SK-N-SH (cell line): ENCODE measurements at regions not wholly inside any gene's neighbourhood (a gene's known extent, or its start where the extent isn't known, plus 50 kb on each side); places are given as distances from the start of the nearest gene placed in this dataset.

Experiments used
- CTCF ChIA-PET: fragments of 300-600, 350-600 bp; formaldehyde crosslinking; extraction: SDS; loops from one replicate; lab custom pipeline; 2021; lab: Yijun Ruan, JAX
- POLR2A ChIA-PET: fragments of 350-600 bp; sonication (Branson Sonifier 250); formaldehyde crosslinking; extraction: SDS; loops from one replicate; lab custom pipeline; 2020; ENCODE audit warnings: antibody characterized with exemption, inconsistent platforms; lab: Yijun Ruan, JAX
- DNase-seq: peaks from one replicate; pipeline ENCODE4 v3.0.0; 2012
- H2AFZ ChIP-seq: fragments of 200-600 bp; sonication (generic); 2 replicates; pipeline ENCODE4 v1.8.1; 2016; ENCODE audit warnings: antibody characterized with exemption, mild to moderate bottlenecking, low read depth
- H3F3A ChIP-seq: fragments of 200-600 bp; sonication (generic); replicated peaks from 2 replicates; pipeline ENCODE3; 2016; ENCODE audit warnings: antibody characterized with exemption, mild to moderate bottlenecking; ENCODE audit not compliant: insufficient read depth
- H3K27ac ChIP-seq, 2 experiments: fragments of 200-500 bp in 1 of 2; fragments of 200-600 bp in 1 of 2; sonication (Bioruptor generic) in 1 of 2; sonication (generic), shearing (Covaris generic) in 1 of 2; 2 replicates each; pipeline versions ENCODE4 v1.5.1 to v1.6.1; 2014 to 2016; ENCODE audit warnings: low read depth in 2 of 2, inconsistent platforms in 1 of 2, low read length in 1 of 2, mild to moderate bottlenecking in 1 of 2, mixed read lengths in 1 of 2
- H3K27me3 ChIP-seq: fragments of 200-600 bp; sonication (generic), shearing (Covaris generic); 2 replicates; pipeline ENCODE4 v1.6.1; 2016; ENCODE audit warnings: mixed run types; ENCODE audit not compliant: insufficient read depth
- H3K36me3 ChIP-seq, 2 experiments: fragments of 200-500 bp in 1 of 2; fragments of 200-600 bp in 1 of 2; sonication (Bioruptor generic) in 1 of 2; sonication (generic) in 1 of 2; replicated peaks in 1 of 2; 2 replicates each; pipeline versions ENCODE3 to v1.5.1; 2014 to 2016; ENCODE audit warnings: low read length in 1 of 2, mild to moderate bottlenecking in 1 of 2; ENCODE audit not compliant: insufficient read depth in 2 of 2, control insufficient read depth in 1 of 2
- H3K4me1 ChIP-seq, 2 experiments: fragments of 200-500 bp in 1 of 2; fragments of 200-600 bp in 1 of 2; sonication (Bioruptor generic) in 1 of 2; sonication (generic), shearing (Covaris generic) in 1 of 2; 2 replicates each; pipeline versions ENCODE4 v1.5.1 to v1.6.1; 2014 to 2016; ENCODE audit warnings: low read depth in 1 of 2, low read length in 1 of 2, mixed run types in 1 of 2; ENCODE audit not compliant: insufficient read depth in 2 of 2, control insufficient read depth in 1 of 2
- H3K4me2 ChIP-seq: fragments of 200-600 bp; sonication (generic), shearing (Covaris generic); 2 replicates; pipeline ENCODE4 v1.6.1; 2017; ENCODE audit warnings: mixed run types
- H3K4me3 ChIP-seq, 2 experiments: fragments of 200-500 bp in 1 of 2; fragments of 200-600 bp in 1 of 2; sonication (Bioruptor generic) in 1 of 2; sonication (generic), shearing (Covaris generic) in 1 of 2; 2 replicates each; pipeline versions ENCODE4 v1.5.1 to v1.8.1; 2014 to 2016; ENCODE audit warnings: low read depth in 2 of 2, inconsistent platforms in 1 of 2, low read length in 1 of 2, mild to moderate bottlenecking in 1 of 2, mixed read lengths in 1 of 2, moderate library complexity in 1 of 2
- H3K79me2 ChIP-seq: fragments of 200-600 bp; sonication (generic); 2 replicates; pipeline ENCODE4 v1.8.1; 2017; ENCODE audit warnings: mild to moderate bottlenecking; ENCODE audit not compliant: insufficient read depth
- H3K9ac ChIP-seq: fragments of 200-600 bp; sonication (generic); 2 replicates; pipeline ENCODE4 v1.6.1; 2017; ENCODE audit warnings: mixed run types
- H3K9me2 ChIP-seq: fragments of 200-600 bp; sonication (generic); 2 replicates; pipeline ENCODE4 v1.6.1; 2017; ENCODE audit warnings: mixed run types
- H3K9me3 ChIP-seq: fragments of 200-600 bp; sonication (generic); 2 replicates; pipeline ENCODE4 v1.6.1; 2017; ENCODE audit warnings: mixed run types, mild to moderate bottlenecking, moderate library complexity
- H4K20me1 ChIP-seq: fragments of 200-600 bp; sonication (generic); 2 replicates; pipeline ENCODE4 v1.6.1; 2017; ENCODE audit warnings: mild to moderate bottlenecking, mixed run types; ENCODE audit not compliant: insufficient read depth
- CHD2 ChIP-seq: fragments of 150-350 bp; IDR thresholded peaks from 2 replicates; pipeline ENCODE4 v1.6.1; 2018; ENCODE audit warnings: low read length; ENCODE audit not compliant: partially characterized antibody
- EP300 ChIP-seq, 2 experiments: IDR thresholded peaks; 2 replicates each; pipeline versions ENCODE4 v1.4.0 to v1.6.1; 2012; ENCODE audit warnings: borderline replicate concordance in 1 of 2, low read depth in 1 of 2, low read length in 1 of 2
- EZH2phosphoT487 ChIP-seq: fragments of 200-600 bp; sonication (generic); IDR thresholded peaks from 2 replicates; pipeline ENCODE4 v1.6.1; 2017; ENCODE audit warnings: low read depth, mixed run types, mild to moderate bottlenecking, antibody characterized with exemption, moderate library complexity, borderline replicate concordance
- FOXJ3 ChIP-seq: sonication (generic); formaldehyde crosslinking; IDR thresholded peaks from 2 replicates; pipeline ENCODE4 v1.5.1; 2020; ENCODE audit warnings: mild to moderate bottlenecking, missing genetic modification reagents
- FOXM1 ChIP-seq: IDR thresholded peaks from 2 replicates; pipeline ENCODE4 v1.4.0; 2012; ENCODE audit warnings: low read depth, mild to moderate bottlenecking
- GABPA ChIP-seq: IDR thresholded peaks from 2 replicates; pipeline ENCODE4 v1.4.0; 2012; ENCODE audit warnings: low read depth, mild to moderate bottlenecking
- GATA2 ChIP-seq: sonication (generic); formaldehyde crosslinking; IDR thresholded peaks from 2 replicates; pipeline ENCODE4 v1.5.0; 2020; ENCODE audit warnings: mild to moderate bottlenecking, missing genetic modification reagents
- JUND ChIP-seq: IDR thresholded peaks from 2 replicates; pipeline ENCODE4 v1.4.0; 2012
- MEF2A ChIP-seq: IDR thresholded peaks from 2 replicates; pipeline ENCODE4 v1.4.0; 2012; ENCODE audit warnings: low read depth, borderline replicate concordance
- MXI1 ChIP-seq: IDR thresholded peaks from 2 replicates; pipeline ENCODE4 v1.6.1; 2012; ENCODE audit warnings: mild to moderate bottlenecking, low read depth, low read length, improper control_type of control experiment
- NRF1 ChIP-seq: IDR thresholded peaks from 2 replicates; pipeline ENCODE4 v1.6.1; 2012; ENCODE audit warnings: low read depth, mild to moderate bottlenecking, low read length
- POLR2AphosphoS5 ChIP-seq: IDR thresholded peaks from 2 replicates; pipeline ENCODE4 v1.6.1; 2012; ENCODE audit warnings: low read depth, low read length
- RCOR1 ChIP-seq: fragments of 150-350 bp; IDR thresholded peaks from 2 replicates; pipeline ENCODE4 v1.6.1; 2017; ENCODE audit warnings: antibody characterized with exemption, low read length
- TAF1 ChIP-seq: IDR thresholded peaks from 2 replicates; pipeline ENCODE4 v1.6.1; 2012; ENCODE audit warnings: low read depth, mild to moderate bottlenecking, low read length, moderate library complexity, borderline replicate concordance
- TEAD4 ChIP-seq: IDR thresholded peaks from 2 replicates; pipeline ENCODE4 v1.4.0; 2012; ENCODE audit warnings: mild to moderate bottlenecking, borderline replicate concordance; ENCODE audit not compliant: insufficient read depth
- YY1 ChIP-seq: IDR thresholded peaks from 2 replicates; pipeline ENCODE4 v1.4.0; 2012; ENCODE audit warnings: low read depth, mild to moderate bottlenecking
- WGBS: methylation state at CpG from one replicate; pipeline ENCODE4 v1.1.6; 2017; ENCODE audit warnings: low lambda C conversion rate; 5-methylcytosine and 5-hydroxymethylcytosine counted together
- TF ChIP-seq, protein P1 (sequence below): fragments of 150-350 bp; IDR thresholded peaks from 2 replicates; pipeline ENCODE4 v1.6.1; 2016; ENCODE audit warnings: mild to moderate bottlenecking, low read depth, low read length
- TF ChIP-seq, protein P2 (sequence below): IDR thresholded peaks from 2 replicates; pipeline ENCODE4 v1.6.1; 2012; ENCODE audit warnings: mild to moderate bottlenecking, low read depth, low read length, moderate library complexity
- TF ChIP-seq, protein P3 (sequence below): fragments of 150-350 bp; IDR thresholded peaks from 2 replicates; pipeline ENCODE4 v1.6.1; 2017; ENCODE audit warnings: antibody characterized with exemption, low read length, low read depth, borderline replicate concordance

DNA sequence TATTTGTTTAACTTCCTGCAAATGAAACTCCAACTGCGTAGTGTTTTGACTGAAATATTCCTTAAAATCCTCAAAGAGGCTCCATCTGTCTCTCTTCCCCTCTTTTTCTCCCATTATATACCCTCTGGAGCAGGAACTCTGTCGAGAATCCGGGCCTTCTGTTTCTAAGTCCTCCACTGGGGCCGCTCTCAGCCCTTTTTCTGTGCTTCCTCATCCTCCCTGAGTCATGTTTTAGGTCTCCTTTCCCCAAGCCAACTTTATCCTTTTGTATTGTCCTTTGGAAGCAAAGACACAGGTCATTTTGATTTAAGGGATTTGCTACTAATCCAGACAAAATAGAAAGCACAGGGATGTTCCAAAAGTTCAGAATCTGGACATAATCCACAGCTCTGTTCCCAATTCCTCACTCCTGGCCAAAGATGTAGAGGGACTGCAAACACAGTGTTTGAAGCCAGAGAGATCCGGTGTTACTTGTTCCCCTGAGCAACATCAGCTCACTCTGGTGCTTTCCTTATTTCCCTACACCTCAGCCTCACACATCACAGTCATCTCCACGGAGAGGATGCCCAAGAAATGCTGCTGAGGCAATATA lies 131.0 kb upstream of the KLF3 start:
- H3K9me3 ChIP-seq = no peaks in the 10 kb centered on the region
- no peaks in the 10 kb centered on the region for H3K36me3 ChIP-seq
- no peaks in the 10 kb centered on the region for H3F3A ChIP-seq
- no peaks in the 10 kb centered on the region for H3K79me2 ChIP-seq
- no peak overlapping the region for H2AFZ ChIP-seq
- no peak for DNase-seq
- H3K9ac ChIP-seq = no peak overlapping the region
- H3K27me3 ChIP-seq = no peaks in the 10 kb centered on the region; the same call in 1 of the 2 replicates
- H3K4me1 ChIP-seq = no peaks in the 10 kb centered on the region
- TF ChIP-seq EZH2phosphoT487 (no peak), FOXM1 (no peak), CHD2 (no peak), TAF1 (no peak), YY1 (no peak), MXI1 (no peak), RCOR1 (no peak), POLR2AphosphoS5 (no peak), NRF1 (no peak), GATA2 (CRISPR knock-in tag) (no peak)
- TF ChIP-seq, protein P1, sequence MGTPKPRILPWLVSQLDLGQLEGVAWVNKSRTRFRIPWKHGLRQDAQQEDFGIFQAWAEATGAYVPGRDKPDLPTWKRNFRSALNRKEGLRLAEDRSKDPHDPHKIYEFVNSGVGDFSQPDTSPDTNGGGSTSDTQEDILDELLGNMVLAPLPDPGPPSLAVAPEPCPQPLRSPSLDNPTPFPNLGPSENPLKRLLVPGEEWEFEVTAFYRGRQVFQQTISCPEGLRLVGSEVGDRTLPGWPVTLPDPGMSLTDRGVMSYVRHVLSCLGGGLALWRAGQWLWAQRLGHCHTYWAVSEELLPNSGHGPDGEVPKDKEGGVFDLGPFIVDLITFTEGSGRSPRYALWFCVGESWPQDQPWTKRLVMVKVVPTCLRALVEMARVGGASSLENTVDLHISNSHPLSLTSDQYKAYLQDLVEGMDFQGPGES = no peak
- TF ChIP-seq, all 33 proteins: peak for 0
- no peaks in the 10 kb centered on the region for H4K20me1 ChIP-seq
- no peaks in the 10 kb centered on the region for H3K9me2 ChIP-seq
- H3K27ac ChIP-seq = no peak overlapping the region
- H3K4me2 ChIP-seq = no peak overlapping the region
- WGBS = 46% methylated on average over 6 of the region's 6 CpGs
- POLR2A ChIA-PET = no interaction called here
- no peak overlapping the region for H3K4me3 ChIP-seq
- CTCF ChIA-PET = no interaction called here

DNA sequence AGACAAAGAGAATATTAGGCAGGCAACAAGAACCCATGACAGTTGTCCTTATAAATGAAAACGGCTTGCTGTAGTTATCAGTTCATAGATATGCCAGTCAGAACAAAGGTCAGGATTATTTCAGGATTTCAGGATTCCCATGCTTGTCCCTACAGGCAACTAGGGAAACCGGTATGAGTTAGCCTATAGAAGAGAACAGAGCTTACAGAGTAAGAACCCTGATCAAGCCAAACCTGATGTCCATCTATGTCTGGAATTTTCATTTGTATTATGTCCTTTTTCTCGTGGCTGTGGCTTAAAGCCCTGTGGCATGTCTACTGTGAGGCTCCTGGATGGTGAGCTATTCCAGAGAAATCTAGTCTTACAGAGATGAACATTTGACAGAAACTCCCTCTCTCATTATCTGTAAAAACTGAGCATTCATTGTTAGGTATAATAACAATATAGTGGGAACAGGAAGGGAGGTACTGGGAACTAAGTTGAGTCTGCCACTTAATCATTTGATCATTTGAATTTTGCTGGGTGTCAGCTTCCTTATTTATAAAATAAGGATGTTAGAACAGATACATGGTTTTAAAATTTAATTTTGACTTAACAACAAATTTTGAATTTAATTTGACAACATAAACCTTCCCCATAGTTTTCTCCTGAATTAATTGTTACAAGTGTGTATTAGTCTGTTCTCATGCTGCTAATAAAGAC lies 129.5 kb upstream of the KLF3 start:
- H3K79me2 ChIP-seq = no peaks in the 10 kb centered on the region
- WGBS = 21% methylated on average over 3 of the region's 3 CpGs
- no peaks in the 10 kb centered on the region for H3K4me1 ChIP-seq
- no peaks in the 10 kb centered on the region for H3K36me3 ChIP-seq
- POLR2A ChIA-PET = no interaction called here
- H3F3A ChIP-seq = no peaks in the 10 kb centered on the region
- no peaks in the 10 kb centered on the region for H3K9me2 ChIP-seq
- DNase-seq = no peak
- no peak overlapping the region for H3K27ac ChIP-seq
- CTCF ChIA-PET = interaction anchor here (0.6 to 1.0 kb wide), 2 partner anchors 14 to 215 kb away, joined by 3 read pairs; no protein-coding TSS in a partner anchor
- no peak overlapping the region for H3K4me3 ChIP-seq
- H3K27me3 ChIP-seq = no peaks in the 10 kb centered on the region; the same call in 1 of the 2 replicates
- H2AFZ ChIP-seq = no peak overlapping the region
- H3K9ac ChIP-seq = no peak overlapping the region
- no peaks in the 10 kb centered on the region for H3K9me3 ChIP-seq
- H3K4me2 ChIP-seq = no peak overlapping the region
- H4K20me1 ChIP-seq = no peaks in the 10 kb centered on the region
- TF ChIP-seq, protein P1 = no peak
- TF ChIP-seq CHD2 = no peak
- no peak for TF ChIP-seq TEAD4
- no peak for TF ChIP-seq GATA2 (CRISPR knock-in tag)
- TF ChIP-seq, protein P2, sequence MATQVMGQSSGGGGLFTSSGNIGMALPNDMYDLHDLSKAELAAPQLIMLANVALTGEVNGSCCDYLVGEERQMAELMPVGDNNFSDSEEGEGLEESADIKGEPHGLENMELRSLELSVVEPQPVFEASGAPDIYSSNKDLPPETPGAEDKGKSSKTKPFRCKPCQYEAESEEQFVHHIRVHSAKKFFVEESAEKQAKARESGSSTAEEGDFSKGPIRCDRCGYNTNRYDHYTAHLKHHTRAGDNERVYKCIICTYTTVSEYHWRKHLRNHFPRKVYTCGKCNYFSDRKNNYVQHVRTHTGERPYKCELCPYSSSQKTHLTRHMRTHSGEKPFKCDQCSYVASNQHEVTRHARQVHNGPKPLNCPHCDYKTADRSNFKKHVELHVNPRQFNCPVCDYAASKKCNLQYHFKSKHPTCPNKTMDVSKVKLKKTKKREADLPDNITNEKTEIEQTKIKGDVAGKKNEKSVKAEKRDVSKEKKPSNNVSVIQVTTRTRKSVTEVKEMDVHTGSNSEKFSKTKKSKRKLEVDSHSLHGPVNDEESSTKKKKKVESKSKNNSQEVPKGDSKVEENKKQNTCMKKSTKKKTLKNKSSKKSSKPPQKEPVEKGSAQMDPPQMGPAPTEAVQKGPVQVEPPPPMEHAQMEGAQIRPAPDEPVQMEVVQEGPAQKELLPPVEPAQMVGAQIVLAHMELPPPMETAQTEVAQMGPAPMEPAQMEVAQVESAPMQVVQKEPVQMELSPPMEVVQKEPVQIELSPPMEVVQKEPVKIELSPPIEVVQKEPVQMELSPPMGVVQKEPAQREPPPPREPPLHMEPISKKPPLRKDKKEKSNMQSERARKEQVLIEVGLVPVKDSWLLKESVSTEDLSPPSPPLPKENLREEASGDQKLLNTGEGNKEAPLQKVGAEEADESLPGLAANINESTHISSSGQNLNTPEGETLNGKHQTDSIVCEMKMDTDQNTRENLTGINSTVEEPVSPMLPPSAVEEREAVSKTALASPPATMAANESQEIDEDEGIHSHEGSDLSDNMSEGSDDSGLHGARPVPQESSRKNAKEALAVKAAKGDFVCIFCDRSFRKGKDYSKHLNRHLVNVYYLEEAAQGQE = no peak
- TF ChIP-seq TAF1 = no peak
- TF ChIP-seq EZH2phosphoT487 = no peak
- TF ChIP-seq FOXJ3 (CRISPR knock-in tag) = no peak
- no peak for TF ChIP-seq GABPA
- TF ChIP-seq EP300 (IDR thresholded peaks at IDR 0.05; ENCODE audit: borderline replicate concordance in 1 of 2, low read depth in 1 of 2, low read length in 1 of 2) = no peak
- TF ChIP-seq, protein P3, sequence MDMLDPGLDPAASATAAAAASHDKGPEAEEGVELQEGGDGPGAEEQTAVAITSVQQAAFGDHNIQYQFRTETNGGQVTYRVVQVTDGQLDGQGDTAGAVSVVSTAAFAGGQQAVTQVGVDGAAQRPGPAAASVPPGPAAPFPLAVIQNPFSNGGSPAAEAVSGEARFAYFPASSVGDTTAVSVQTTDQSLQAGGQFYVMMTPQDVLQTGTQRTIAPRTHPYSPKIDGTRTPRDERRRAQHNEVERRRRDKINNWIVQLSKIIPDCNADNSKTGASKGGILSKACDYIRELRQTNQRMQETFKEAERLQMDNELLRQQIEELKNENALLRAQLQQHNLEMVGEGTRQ = no peak
- no peak for TF ChIP-seq JUND
- TF ChIP-seq YY1 = no peak
- no peak for TF ChIP-seq RCOR1
- no peak for TF ChIP-seq MEF2A
